ENCODE measurements at regions not wholly inside any gene's neighbourhood (a gene's known extent, or its start where the extent isn't known, plus 50 kb on each side); places are given as distances from the start of the nearest gene placed in this dataset.

- 80 to 89% (median 83%) methylated on average over 3 of the region's 3 CpGs for WGBS, 4 donors
- intact Hi-C loops (cut with DNase I), result no loop called here
Measured at GRCh38 chr13:68993154-68993553, 1114.5 kb upstream of the ATXN8OS start.

GRCh38 chr13:68988176-68988575 is 1119.5 kb upstream of the ATXN8OS start:
- WGBS, 4 donors, result 83 to 88% (median 87%) methylated on average over 11 of the region's 11 CpGs
- Histone ChIP-seq H3K9me3 (peaks cover 0 to 4% (median 0%) of the 10 kb centered on the region in 12 donors), H3K27ac (no peak overlapping the region), H3K4me3 (no peak overlapping the region), H3K27me3 (no peaks in the 10 kb centered on the region), H3K4me1 (no peaks in the 10 kb centered on the region), H3K36me3 (no peaks in the 10 kb centered on the region)
- no peak for ATAC-seq
- intact Hi-C loops (cut with DNase I), result no loop called here
- no peak for DNase-seq
- no peak for TF ChIP-seq POLR2A (IDR thresholded peaks at IDR 0.05)
- TF ChIP-seq CTCF (IDR thresholded peaks at IDR 0.05), result no peak

More at GRCh38 chr13:68993154-68993553, 1114.5 kb upstream of the ATXN8OS start:
- H3K27ac ChIP-seq, result no peak overlapping the region
- TF ChIP-seq POLR2A (IDR thresholded peaks at IDR 0.05), result no peak
- ATAC-seq (no peak), DNase-seq (no peak)
- peaks cover 0 to 7% (median 0%) of the 10 kb centered on the region in 12 donors for H3K9me3 ChIP-seq
- H3K27me3 ChIP-seq, result no peaks in the 10 kb centered on the region
- no peaks in the 10 kb centered on the region for H3K36me3 ChIP-seq
- H3K4me3 ChIP-seq, result no peak overlapping the region
- no peaks in the 10 kb centered on the region for H3K4me1 ChIP-seq

GRCh38 chr13:68987585-68987984 is 1120.0 kb upstream of the ATXN8OS start:
- intact Hi-C loops (cut with DNase I), result no loop called here
- H3K4me3 ChIP-seq, result no peak overlapping the region
- no peak overlapping the region for H3K27ac ChIP-seq
- no peak for ATAC-seq
- 88 to 93% (median 89%) methylated on average over 11 to 13 of the region's 13 CpGs for WGBS, 4 donors
- no peaks in the 10 kb centered on the region for H3K36me3 ChIP-seq
- H3K27me3 ChIP-seq, result no peaks in the 10 kb centered on the region
- H3K4me1 ChIP-seq, result no peaks in the 10 kb centered on the region
- no peak for TF ChIP-seq CTCF (IDR thresholded peaks at IDR 0.05)
- TF ChIP-seq POLR2A (IDR thresholded peaks at IDR 0.05), result no peak
- H3K9me3 ChIP-seq, result peaks cover 0 to 4% (median 0%) of the 10 kb centered on the region in 12 donors
- DNase-seq, result peak in 1 of 5 donors; percentile 11

- H3K4me3 ChIP-seq, result no peak overlapping the region
- TF ChIP-seq POLR2A (IDR thresholded peaks at IDR 0.05) (no peak), CTCF (IDR thresholded peaks at IDR 0.05) (no peak)
- intact Hi-C loops (cut with DNase I), result no loop called here
- no peaks in the 10 kb centered on the region for H3K27me3 ChIP-seq
- no peak overlapping the region for H3K27ac ChIP-seq
- peaks cover 0 to 4% (median 0%) of the 10 kb centered on the region in 12 donors for H3K9me3 ChIP-seq
- DNase-seq, result no peak
- ATAC-seq, result peak in 1 of 4 donors; percentile 27
- WGBS, 4 donors, result 91 to 95% (median 93%) methylated on average over 36 to 37 of the region's 37 CpGs
- no peaks in the 10 kb centered on the region for H3K36me3 ChIP-seq
- no peaks in the 10 kb centered on the region for H3K4me1 ChIP-seq
Measured at GRCh38 chr13:68984688-68985319, 1122.8 kb upstream of the ATXN8OS start.

Data from heart left ventricle (tissue), 16 donors.